Trophoblast cell (in vitro differentiated cells and primary cell): ENCODE measurements at regions not wholly inside any gene's neighbourhood (a gene's known extent, or its start where the extent isn't known, plus 50 kb on each side); places are given as distances from the start of the nearest gene placed in this dataset.

Experiments used
- DNase-seq, 2 donors: peaks; one replicate each; pipeline ENCODE4 v3.0.0-alpha.2; 2016
- H2AFZ ChIP-seq: 2 replicates; pipeline ENCODE4 v1.6.1; 2013; ENCODE audit warnings: low read length, moderate library complexity, mild to moderate bottlenecking; ENCODE audit not compliant: insufficient read depth, poor library complexity
- H2AK5ac ChIP-seq: 2 replicates; pipeline ENCODE4 v1.6.1; 2013; ENCODE audit warnings: mild to moderate bottlenecking, low read length
- H2BK120ac ChIP-seq: 2 replicates; pipeline ENCODE4 v1.6.1; 2013; ENCODE audit warnings: low read length, mild to moderate bottlenecking, moderate library complexity; ENCODE audit not compliant: insufficient read depth, poor library complexity
- H2BK12ac ChIP-seq: 2 replicates; pipeline ENCODE4 v1.6.1; 2013; ENCODE audit warnings: mild to moderate bottlenecking, low read length, moderate library complexity
- H2BK5ac ChIP-seq: 2 replicates; pipeline ENCODE4 v1.6.1; 2013; ENCODE audit warnings: low read length, low read depth, moderate library complexity, mild to moderate bottlenecking; ENCODE audit not compliant: poor library complexity
- H3K14ac ChIP-seq: 2 replicates; pipeline ENCODE4 v1.6.1; 2013; ENCODE audit warnings: mild to moderate bottlenecking, low read length
- H3K18ac ChIP-seq: 2 replicates; pipeline ENCODE4 v1.6.1; 2013; ENCODE audit warnings: mild to moderate bottlenecking, low read length
- H3K23ac ChIP-seq: 2 replicates; pipeline ENCODE4 v1.6.1; 2013; ENCODE audit warnings: low read length
- H3K27ac ChIP-seq: 2 replicates; pipeline ENCODE4 v1.5.1; 2013; ENCODE audit warnings: low read depth, mild to moderate bottlenecking, inconsistent platforms, low read length, moderate library complexity
- H3K27me3 ChIP-seq: 2 replicates; pipeline ENCODE4 v1.6.1; 2013; ENCODE audit warnings: inconsistent platforms, mild to moderate bottlenecking, low read length, moderate library complexity; ENCODE audit not compliant: insufficient read depth
- H3K36me3 ChIP-seq, 2 experiments: 1 replicate in 1 of 2; 2 replicates in 1 of 2; pipeline ENCODE4 v1.6.1; 2013; ENCODE audit warnings: low read length in 2 of 2, mild to moderate bottlenecking in 2 of 2, moderate library complexity in 1 of 2; ENCODE audit not compliant: insufficient read depth in 2 of 2, control insufficient read depth in 1 of 2
- H3K4ac ChIP-seq: 2 replicates; pipeline ENCODE4 v1.6.1; 2013; ENCODE audit warnings: low read depth, mild to moderate bottlenecking, low read length, moderate library complexity
- H3K4me1 ChIP-seq, 2 experiments: 1 replicate in 1 of 2; 2 replicates in 1 of 2; pipeline ENCODE4 v1.6.1; 2013; ENCODE audit warnings: low read length in 2 of 2, mild to moderate bottlenecking in 2 of 2, moderate library complexity in 1 of 2; ENCODE audit not compliant: insufficient read depth in 2 of 2, control insufficient read depth in 1 of 2
- H3K4me2 ChIP-seq: 2 replicates; pipeline ENCODE4 v1.6.1; 2013; ENCODE audit warnings: inconsistent platforms, mild to moderate bottlenecking, low read length, moderate library complexity
- H3K4me3 ChIP-seq: 2 replicates; pipeline ENCODE4 v1.5.1; 2013; ENCODE audit warnings: mild to moderate bottlenecking, low read depth, low read length, inconsistent platforms
- H3K79me1 ChIP-seq: one replicate; pipeline ENCODE4 v1.6.1; 2013; ENCODE audit warnings: low read length
- H3K79me2 ChIP-seq: 2 replicates; pipeline ENCODE4 v1.6.1; 2013; ENCODE audit warnings: low read length, mild to moderate bottlenecking; ENCODE audit not compliant: control insufficient read depth, insufficient read depth, poor library complexity
- H3K9ac ChIP-seq: 2 replicates; pipeline ENCODE4 v1.6.1; 2013; ENCODE audit warnings: mild to moderate bottlenecking, low read length
- H3K9me3 ChIP-seq: 2 replicates; pipeline ENCODE4 v1.6.1; 2013; ENCODE audit warnings: low read depth, mild to moderate bottlenecking, control low read depth, inconsistent platforms, low read length; ENCODE audit not compliant: insufficient read depth
- H4K12ac ChIP-seq: 2 replicates; pipeline ENCODE4 v1.6.1; 2013; ENCODE audit warnings: low read depth, mild to moderate bottlenecking, low read length, moderate library complexity
- H4K8ac ChIP-seq: 2 replicates; pipeline ENCODE4 v1.6.1; 2013; ENCODE audit warnings: low read depth, mild to moderate bottlenecking, low read length, moderate library complexity
- H4K91ac ChIP-seq: one replicate; pipeline ENCODE4 v1.6.1; 2013; ENCODE audit warnings: low read depth, mild to moderate bottlenecking, low read length, moderate library complexity
- WGBS: extraction: QIAGEN DNeasy Blood & Tissue Kit; methylation state at CpG from one replicate; pipeline ENCODE4 v1.1.7; 2013; ENCODE audit warnings: missing lambda C conversion rate; ENCODE audit not compliant: insufficient read length, insufficient coverage; ENCODE audit errors: extremely low coverage; 5-methylcytosine and 5-hydroxymethylcytosine counted together

GRCh38 chr10:21099291-21100062 lies 202.4 kb upstream of the NEBL start:
- WGBS: 100% methylated on average over 1 of the region's 6 CpGs
- Histone ChIP-seq H3K4ac (no peak overlapping the region), H4K12ac (no peak overlapping the region), H4K91ac (no peak overlapping the region), H2BK120ac (no peak overlapping the region), H3K4me3 (no peak overlapping the region), H3K14ac (no peak overlapping the region), H3K9ac (no peak overlapping the region), H3K27me3 (no peaks in the 10 kb centered on the region), H2AFZ (no peak overlapping the region), H2BK12ac (peak overlapping the region; percentile 34), H3K4me2 (no peak overlapping the region), H3K27ac (no peak overlapping the region), H3K18ac (no peak overlapping the region), H3K36me3 (peaks cover 0 to 2% of the 10 kb centered on the region in 2 experiments), H3K23ac (no peak overlapping the region), H3K9me3 (no peaks in the 10 kb centered on the region), H3K79me2 (no peaks in the 10 kb centered on the region), H3K4me1 (no peaks in the 10 kb centered on the region), H2BK5ac (no peak overlapping the region), H2AK5ac (no peak overlapping the region), H4K8ac (no peak overlapping the region), H3K79me1 (no peaks in the 10 kb centered on the region)
- DNase-seq: no peak

- Histone ChIP-seq H3K27ac (no peak overlapping the region), H2BK5ac (no peak overlapping the region), H3K9me3 (no peaks in the 10 kb centered on the region), H2BK12ac (no peak overlapping the region), H3K4ac (no peak overlapping the region), H3K36me3 (peaks cover 0 to 2% of the 10 kb centered on the region in 2 experiments), H3K4me3 (no peak overlapping the region), H2BK120ac (no peak overlapping the region), H3K4me1 (no peaks in the 10 kb centered on the region), H4K12ac (no peak overlapping the region), H4K8ac (no peak overlapping the region), H3K4me2 (no peak overlapping the region), H3K79me1 (no peaks in the 10 kb centered on the region), H3K14ac (no peak overlapping the region), H3K18ac (no peak overlapping the region), H3K27me3 (no peaks in the 10 kb centered on the region), H4K91ac (no peak overlapping the region), H3K9ac (no peak overlapping the region), H2AFZ (no peak overlapping the region), H2AK5ac (no peak overlapping the region), H3K79me2 (no peaks in the 10 kb centered on the region), H3K23ac (no peak overlapping the region)
- no peak for DNase-seq
- WGBS: no CpG with 5 or more reads among the region's 5 CpGs
Observed at GRCh38 chr10:21097926-21098355, 200.8 kb upstream of the NEBL start.

GRCh38 chr10:21095494-21096055 lies 198.5 kb upstream of the NEBL start:
- no peak overlapping the region for H4K8ac ChIP-seq
- H4K12ac ChIP-seq: no peak overlapping the region
- no peak overlapping the region for H3K4ac ChIP-seq
- H4K91ac ChIP-seq: no peak overlapping the region
- no peak overlapping the region for H3K23ac ChIP-seq
- H3K79me2 ChIP-seq: no peaks in the 10 kb centered on the region
- no peaks in the 10 kb centered on the region for H3K79me1 ChIP-seq
- no peak overlapping the region for H3K9ac ChIP-seq
- H3K4me3 ChIP-seq: no peak overlapping the region
- H3K36me3 ChIP-seq: peaks cover 0 to 2% of the 10 kb centered on the region in 2 experiments
- H2BK12ac ChIP-seq: no peak overlapping the region
- no peak overlapping the region for H2BK120ac ChIP-seq
- H3K27ac ChIP-seq: no peak overlapping the region
- H3K4me1 ChIP-seq: no peaks in the 10 kb centered on the region
- no peak overlapping the region for H2BK5ac ChIP-seq
- H3K14ac ChIP-seq: no peak overlapping the region
- DNase-seq: no peak
- no peaks in the 10 kb centered on the region for H3K27me3 ChIP-seq
- no CpG with 5 or more reads among the region's 3 CpGs for WGBS
- H3K4me2 ChIP-seq: no peak overlapping the region
- H3K18ac ChIP-seq: no peak overlapping the region
- no peaks in the 10 kb centered on the region for H3K9me3 ChIP-seq
- H2AFZ ChIP-seq: no peak overlapping the region
- no peak overlapping the region for H2AK5ac ChIP-seq

- Histone ChIP-seq H2BK120ac (no peak overlapping the region), H3K18ac (no peak overlapping the region), H3K4ac (no peak overlapping the region), H3K79me2 (no peaks in the 10 kb centered on the region), H3K14ac (no peak overlapping the region), H3K4me1 (no peaks in the 10 kb centered on the region), H4K91ac (no peak overlapping the region), H3K9me3 (no peaks in the 10 kb centered on the region), H2BK12ac (no peak overlapping the region), H2AK5ac (no peak overlapping the region), H3K27ac (no peak overlapping the region), H3K79me1 (no peaks in the 10 kb centered on the region), H3K36me3 (peaks cover 0 to 2% of the 10 kb centered on the region in 2 experiments), H2AFZ (no peak overlapping the region), H3K27me3 (no peaks in the 10 kb centered on the region), H2BK5ac (no peak overlapping the region), H4K8ac (no peak overlapping the region), H3K23ac (no peak overlapping the region), H3K4me2 (no peak overlapping the region), H3K4me3 (no peak overlapping the region), H3K9ac (no peak overlapping the region), H4K12ac (no peak overlapping the region)
- DNase-seq: no peak
- no CpG with 5 or more reads among the region's 3 CpGs for WGBS
Observed at GRCh38 chr10:21095073-21095472, 198.0 kb upstream of the NEBL start.
